OCI-LY7 (cell line): ENCODE measurements at regions not wholly inside any gene's neighbourhood (a gene's known extent, or its start where the extent isn't known, plus 50 kb on each side); places are given as distances from the start of the nearest gene placed in this dataset.

Experiments
- BruUV-seq: library from RNA; stranded (reverse); fragments of 400-500 nt; replicated peaks from 2 replicates; lab custom pipeline; 2021; lab: Mats Ljungman, UMichigan
- CTCF ChIA-PET: fragments of 300-600 bp; sonication (Branson Sonifier 250); formaldehyde crosslinking; loops from one replicate; lab custom pipeline; 2022; ENCODE audit warnings: antibody characterized with exemption; ENCODE audit not compliant: unreplicated experiment; lab: Charles Lee
- POLR2A ChIA-PET: fragments of 300-600 bp; sonication (Branson Sonifier 250); formaldehyde crosslinking; loops from one replicate; lab custom pipeline; 2022; ENCODE audit warnings: antibody characterized with exemption; lab: Charles Lee
- DNase-seq: peaks from one replicate; pipeline ENCODE4 v3.0.0-alpha.2; 2015; ENCODE audit warnings: low spot score
- H2AFZ ChIP-seq: fragments of 200-600 bp; sonication (generic), shearing (Covaris generic); 2 replicates; pipeline ENCODE4 v1.6.1; 2014; ENCODE audit warnings: mild to moderate bottlenecking, antibody characterized with exemption, low read length, moderate library complexity
- H3K27ac ChIP-seq: fragments of 200-600 bp; sonication (generic); 2 replicates; pipeline ENCODE4 v1.5.1; 2014; ENCODE audit warnings: mixed run types, low read depth, mild to moderate bottlenecking, moderate library complexity, low read length, inconsistent platforms; ENCODE audit not compliant: poor library complexity, severe bottlenecking
- H3K36me3 ChIP-seq: fragments of 200-600 bp; sonication (generic); 2 replicates; pipeline ENCODE4 v1.6.1; 2014; ENCODE audit warnings: mild to moderate bottlenecking, antibody characterized with exemption, low read length, moderate library complexity, mixed read lengths; ENCODE audit not compliant: insufficient read depth
- H3K4me1 ChIP-seq: fragments of 200-600 bp; sonication (generic); 2 replicates; pipeline ENCODE4 v1.5.1; 2014; ENCODE audit warnings: mild to moderate bottlenecking, low read length; ENCODE audit not compliant: insufficient read depth, poor library complexity, severe bottlenecking
- H3K4me2 ChIP-seq: fragments of 200-600 bp; sonication (generic); 2 replicates; pipeline ENCODE4 v1.6.1; 2014; ENCODE audit warnings: mild to moderate bottlenecking, low read length
- H3K4me3 ChIP-seq: fragments of 200-600 bp; sonication (generic); 2 replicates; pipeline ENCODE4 v1.5.1; 2014; ENCODE audit warnings: mild to moderate bottlenecking, low read depth, low read length; ENCODE audit not compliant: poor library complexity, severe bottlenecking
- H3K79me2 ChIP-seq: fragments of 200-600 bp; sonication (generic); 2 replicates; pipeline ENCODE4 v1.6.1; 2016; ENCODE audit warnings: low read depth, mild to moderate bottlenecking, low read length, moderate library complexity, mixed read lengths; ENCODE audit not compliant: insufficient read depth
- H3K9me2 ChIP-seq: fragments of 200-600 bp; sonication (generic); 2 replicates; pipeline ENCODE4 v1.6.1; 2016; ENCODE audit warnings: mild to moderate bottlenecking, low read length, mixed read lengths; ENCODE audit not compliant: insufficient read depth
- H3K9me3 ChIP-seq: fragments of 200-600 bp; sonication (generic); 2 replicates; pipeline ENCODE4 v1.6.1; 2014; ENCODE audit warnings: mild to moderate bottlenecking, mixed run types, low read length, mixed read lengths
- H4K20me1 ChIP-seq: fragments of 200-600 bp; sonication (generic); 2 replicates; pipeline ENCODE4 v1.6.1; 2014; ENCODE audit warnings: mild to moderate bottlenecking, antibody characterized with exemption, low read length, moderate library complexity, mixed read lengths; ENCODE audit not compliant: insufficient read depth
- CTCF ChIP-seq: fragments of 200-600 bp; sonication (generic); conservative IDR thresholded peaks from 2 replicates; pipeline ENCODE4 v1.5.1; 2014; ENCODE audit warnings: mild to moderate bottlenecking, antibody characterized with exemption, low read length, moderate library complexity, mixed read lengths
- EZH2phosphoT487 ChIP-seq: fragments of 200-600 bp; sonication (generic); IDR thresholded peaks from 2 replicates; pipeline ENCODE4 v1.6.1; 2018; ENCODE audit warnings: low read depth, borderline replicate concordance, mild to moderate bottlenecking, mixed run types, antibody characterized with exemption, low read length, moderate library complexity, mixed read lengths
- intact Hi-C: fragments of 100-400 bp; cut with micrococcal nuclease; formaldehyde crosslinking; loops from one replicate; pipeline ENCODE4 v1.10.0; 2022; ENCODE audit not compliant: unreplicated experiment

GRCh38 chr6:122028933-122029522 is 370.4 kb upstream of the HSF2 start:
- ChIA-PET CTCF (no interaction called here), POLR2A (no interaction called here)
- Histone ChIP-seq H4K20me1 (no peaks in the 10 kb centered on the region), H3K4me3 (no peak overlapping the region), H2AFZ (no peak overlapping the region), H3K9me2 (no peaks in the 10 kb centered on the region), H3K79me2 (no peaks in the 10 kb centered on the region), H3K36me3 (no peaks in the 10 kb centered on the region), H3K9me3 (no peaks in the 10 kb centered on the region), H3K27ac (no peak overlapping the region), H3K4me2 (no peak overlapping the region), H3K4me1 (no peaks in the 10 kb centered on the region)
- no peak for TF ChIP-seq EZH2phosphoT487
- no peak for TF ChIP-seq CTCF
- intact Hi-C loops = no loop called here
- no TSS peak for BruUV-seq
- DNase-seq = no peak

GRCh38 chr6:122033564-122034181 is 365.8 kb upstream of the HSF2 start:
- DNase-seq = peak; percentile 43
- POLR2A ChIA-PET = interaction anchor here (0.9 kb wide), 1 partner anchor 8 kb away, joined by 3 read pairs; no protein-coding TSS in a partner anchor
- Histone ChIP-seq H3K4me1 (no peaks in the 10 kb centered on the region), H3K9me2 (no peaks in the 10 kb centered on the region), H3K9me3 (no peaks in the 10 kb centered on the region), H3K27ac (no peak overlapping the region), H3K36me3 (no peaks in the 10 kb centered on the region), H3K4me2 (no peak overlapping the region), H3K4me3 (no peak overlapping the region), H3K79me2 (no peaks in the 10 kb centered on the region), H4K20me1 (no peaks in the 10 kb centered on the region), H2AFZ (no peak overlapping the region)
- no TSS peak for BruUV-seq
- TF ChIP-seq EZH2phosphoT487 (no peak), CTCF (peak; percentile 83)
- intact Hi-C loops = loop anchor here (10.0 kb wide), 1 partner anchor 979 kb away; no protein-coding TSS in a partner anchor
- CTCF ChIA-PET = no interaction called here

GRCh38 chr6:122035173-122035572 is 364.3 kb upstream of the HSF2 start:
- H3K79me2 ChIP-seq = no peaks in the 10 kb centered on the region
- H3K27ac ChIP-seq = no peak overlapping the region
- no peak overlapping the region for H3K4me2 ChIP-seq
- H3K4me3 ChIP-seq = no peak overlapping the region
- H3K9me2 ChIP-seq = no peaks in the 10 kb centered on the region
- intact Hi-C loops = loop anchor here (10.0 kb wide), 1 partner anchor 980 kb away; no protein-coding TSS in a partner anchor
- DNase-seq = no peak
- H2AFZ ChIP-seq = no peak overlapping the region
- no peak for TF ChIP-seq CTCF
- no peak for TF ChIP-seq EZH2phosphoT487
- no TSS peak for BruUV-seq
- ChIA-PET POLR2A (no interaction called here), CTCF (no interaction called here)
- H3K4me1 ChIP-seq = no peaks in the 10 kb centered on the region
- no peaks in the 10 kb centered on the region for H4K20me1 ChIP-seq
- H3K9me3 ChIP-seq = no peaks in the 10 kb centered on the region
- H3K36me3 ChIP-seq = no peaks in the 10 kb centered on the region
